ENCODE measurements at regions not wholly inside any gene's neighbourhood (a gene's known extent, or its start where the extent isn't known, plus 50 kb on each side); places are given as distances from the start of the nearest gene placed in this dataset.

DNA sequence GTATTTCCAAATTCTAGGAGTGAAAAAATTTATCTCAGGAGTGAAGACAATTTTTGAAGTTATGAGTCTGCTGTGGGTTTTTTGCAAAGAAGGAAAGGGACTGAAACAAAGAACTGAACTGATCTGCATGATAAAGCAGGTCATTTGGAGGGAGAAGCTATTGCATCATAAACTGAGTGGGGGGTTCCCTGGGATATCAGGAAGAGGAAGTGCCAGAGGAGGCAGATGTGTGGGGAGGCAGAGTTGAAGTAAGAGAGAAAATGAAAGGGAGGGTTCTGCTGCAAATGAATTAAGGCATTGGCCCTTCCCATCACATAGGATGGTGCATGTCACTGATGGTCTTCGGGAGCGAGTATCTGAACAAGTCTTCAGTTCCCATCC lies 379.2 kb downstream of the VPS13C start:
- ATAC-seq = no peak

DNA sequence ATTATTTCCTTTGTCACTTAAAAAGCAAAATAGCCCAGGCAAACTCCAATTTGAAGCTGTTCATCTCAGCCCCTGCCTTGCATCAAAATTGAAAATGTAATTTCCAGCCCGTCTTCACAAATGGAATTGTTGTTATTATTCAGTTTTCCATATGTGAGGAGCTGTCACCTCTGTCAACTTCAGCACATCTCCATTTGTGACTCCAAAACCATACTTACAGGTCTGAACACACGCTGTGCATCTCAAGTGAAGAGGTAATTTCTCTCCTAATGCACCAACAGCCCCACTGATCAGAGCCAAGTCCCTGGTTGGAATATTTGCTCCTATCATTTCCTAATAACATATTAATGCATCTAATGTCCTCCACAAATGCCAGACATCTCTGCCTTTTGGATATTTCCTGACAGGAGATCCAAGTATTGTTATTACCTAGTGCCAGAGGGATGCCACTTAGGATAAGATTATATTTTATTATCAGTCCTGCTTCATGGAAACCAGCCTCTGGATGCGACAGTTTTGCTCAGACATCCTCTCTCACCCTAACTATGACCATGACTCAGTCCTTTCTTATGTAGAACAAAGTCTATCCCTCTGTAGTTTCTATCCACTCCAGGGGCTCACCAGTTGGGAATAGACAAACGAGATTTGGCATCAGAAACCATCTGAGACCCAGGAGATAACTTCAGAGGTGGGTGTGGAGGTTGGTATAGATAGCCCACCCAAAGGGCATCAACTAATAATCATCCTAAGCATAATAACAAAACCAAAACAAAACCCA lies 379.8 kb downstream of the VPS13C start:
- ATAC-seq = no peak

GRCh38 chr15:61671736-61672135 lies 388.5 kb downstream of the VPS13C start:
- no peak for ATAC-seq

DNA sequence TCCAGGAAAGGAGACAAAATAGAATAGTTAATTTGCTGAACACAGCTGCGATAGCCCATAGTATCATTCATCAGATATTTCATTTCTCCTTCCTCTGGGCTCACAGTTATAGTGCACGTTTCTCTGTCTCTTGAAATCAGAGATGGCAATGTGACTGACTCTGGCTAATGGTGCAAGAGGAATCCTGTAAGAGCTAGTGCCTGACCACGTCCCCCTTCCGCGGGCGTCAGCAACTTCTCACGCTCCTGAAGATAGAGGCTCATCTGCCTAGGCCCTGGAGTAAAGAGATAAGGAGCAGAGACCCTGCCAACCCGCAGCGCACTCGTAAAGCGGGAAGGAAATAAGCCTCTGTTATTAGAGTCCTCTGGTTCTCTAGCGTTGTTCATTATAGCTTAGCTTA lies 391.8 kb downstream of the VPS13C start:
- ATAC-seq = no peak

- ATAC-seq = peak; percentile 45
Observed at GRCh38 chr15:61661791-61662190, 398.5 kb downstream of the VPS13C start.

GRCh38 chr15:61660579-61660978 lies 399.7 kb downstream of the VPS13C start:
- ATAC-seq = no peak

DNA sequence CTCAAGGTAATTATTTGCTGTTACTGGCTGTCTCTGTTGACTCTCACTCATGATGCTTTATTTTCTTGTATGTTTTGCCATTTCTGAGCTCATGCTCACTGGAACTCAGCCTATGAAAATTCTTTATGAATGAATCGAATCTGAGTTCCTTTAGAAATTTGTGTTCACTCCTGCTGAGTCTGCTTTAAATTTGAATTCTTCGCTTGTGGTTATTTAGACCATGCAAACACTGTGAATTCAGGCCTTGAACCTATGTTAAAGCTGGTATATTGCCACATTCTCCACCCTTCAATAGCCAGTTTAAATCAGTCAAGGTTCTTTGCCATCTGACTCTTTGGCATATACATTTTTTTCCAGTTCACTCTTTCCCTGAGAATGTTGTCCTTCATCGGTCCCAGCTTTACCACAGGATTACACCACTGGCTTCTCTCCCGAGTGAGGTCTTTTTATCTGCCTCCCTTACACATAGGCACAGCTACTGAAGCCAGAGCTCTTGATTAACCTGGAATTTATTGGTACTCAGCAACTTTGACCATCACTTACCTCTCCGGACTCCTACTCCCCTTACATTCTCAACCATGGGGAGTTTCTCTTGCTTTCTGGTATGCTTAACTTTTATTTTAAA lies 400.6 kb downstream of the VPS13C start:
- no peak for ATAC-seq

DNA sequence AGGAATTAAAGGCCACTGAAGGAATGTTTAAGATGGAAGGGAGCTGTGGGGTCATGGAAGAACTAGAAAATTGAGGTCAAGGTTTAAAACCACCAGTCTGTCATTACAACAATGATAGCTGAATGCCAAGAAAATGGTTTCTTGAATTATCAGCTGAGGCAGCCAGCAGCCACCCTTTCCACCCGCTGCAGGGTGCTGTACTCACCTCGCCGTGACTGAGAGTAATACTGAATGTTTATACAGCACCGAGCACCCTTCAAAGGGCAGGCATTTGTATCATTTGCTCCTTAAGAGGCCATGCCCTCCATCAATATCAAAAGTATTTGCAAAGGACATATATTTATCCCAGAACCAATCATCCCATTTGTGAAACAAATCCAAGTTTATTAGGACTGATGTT lies 402.8 kb downstream of the VPS13C start:
- no peak for ATAC-seq

GRCh38 chr15:61656391-61656790 lies 403.9 kb downstream of the VPS13C start:
- ATAC-seq = no peak

GRCh38 chr15:61655881-61656280 lies 404.4 kb downstream of the VPS13C start:
- no peak for ATAC-seq

GRCh38 chr15:61654918-61655317 lies 405.3 kb downstream of the VPS13C start:
- ATAC-seq = no peak

DNA sequence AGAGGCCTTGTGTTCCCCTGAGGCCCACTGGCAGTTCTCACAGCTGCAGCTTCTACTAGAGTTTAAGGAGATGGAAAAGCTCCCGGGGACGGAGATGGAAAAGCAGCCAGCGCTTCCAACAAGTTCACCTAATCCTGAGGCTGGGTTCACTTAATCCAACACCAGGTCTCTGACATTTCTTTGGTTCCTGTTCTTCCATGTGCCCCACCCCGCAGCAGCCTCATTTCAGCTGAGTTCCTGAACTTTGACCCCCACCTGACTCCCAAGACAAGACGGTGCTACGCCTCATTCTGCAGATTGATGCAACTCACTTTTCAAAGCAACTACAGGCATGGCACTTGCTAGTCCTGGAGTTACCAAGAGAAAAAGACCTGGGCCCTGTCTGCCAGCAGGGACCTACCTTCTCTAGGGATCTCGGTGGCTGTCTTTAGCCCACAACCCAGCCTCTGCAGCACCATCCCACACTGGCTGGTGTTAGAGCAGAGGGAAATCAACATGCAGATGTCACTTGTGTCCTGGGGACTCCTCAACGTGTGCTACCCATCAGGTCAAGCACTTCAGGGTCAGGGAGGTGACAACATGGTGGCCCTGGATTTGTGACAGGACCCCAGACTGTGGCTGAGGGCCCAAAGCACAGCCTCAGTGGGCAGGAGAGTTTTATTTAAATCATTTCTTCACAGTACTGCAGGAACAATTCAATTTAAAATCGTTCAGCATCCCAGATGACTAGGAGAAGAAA lies 406.1 kb downstream of the VPS13C start:
- peak; percentile 73 for ATAC-seq

DNA sequence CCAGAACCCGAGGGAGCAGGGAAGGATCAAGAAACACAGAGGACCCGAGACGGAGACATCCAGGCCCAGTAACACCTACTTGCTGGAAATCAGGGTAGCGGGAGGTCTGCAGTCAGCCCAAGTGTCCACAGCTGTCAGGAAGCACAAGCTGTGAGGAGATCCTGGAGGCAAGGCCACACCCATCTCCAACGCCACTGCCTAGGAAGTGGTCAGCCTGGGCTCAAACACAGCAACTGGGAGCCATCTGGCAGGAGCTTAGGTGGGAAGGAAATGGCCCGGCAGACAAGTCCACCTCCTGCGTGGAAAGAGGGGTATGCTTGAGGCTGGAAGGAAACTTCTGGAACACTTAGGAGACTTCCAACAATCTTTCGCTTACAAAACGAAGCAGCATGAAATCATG lies 407.1 kb downstream of the VPS13C start:
- ATAC-seq = no peak

DNA sequence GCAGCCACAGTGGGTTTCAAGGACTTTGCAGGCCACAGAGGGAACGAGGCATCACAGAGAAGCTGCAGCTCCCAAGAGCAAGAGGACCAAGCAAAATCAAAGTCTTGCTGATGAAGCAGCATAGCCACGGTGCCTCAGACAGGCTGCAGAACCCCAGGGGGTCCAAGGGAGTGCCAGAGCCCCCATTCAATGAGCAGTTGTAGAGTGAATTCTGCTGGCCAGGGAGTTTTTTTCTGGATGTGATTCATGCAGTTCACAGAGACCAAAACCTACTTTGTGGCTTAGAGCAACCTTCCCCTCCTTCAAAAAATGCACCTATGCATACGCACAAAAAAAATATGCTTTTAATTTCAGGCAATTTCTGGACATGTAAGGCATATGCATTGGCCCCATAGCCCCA lies 409.0 kb downstream of the VPS13C start:
- no peak for ATAC-seq

DNA sequence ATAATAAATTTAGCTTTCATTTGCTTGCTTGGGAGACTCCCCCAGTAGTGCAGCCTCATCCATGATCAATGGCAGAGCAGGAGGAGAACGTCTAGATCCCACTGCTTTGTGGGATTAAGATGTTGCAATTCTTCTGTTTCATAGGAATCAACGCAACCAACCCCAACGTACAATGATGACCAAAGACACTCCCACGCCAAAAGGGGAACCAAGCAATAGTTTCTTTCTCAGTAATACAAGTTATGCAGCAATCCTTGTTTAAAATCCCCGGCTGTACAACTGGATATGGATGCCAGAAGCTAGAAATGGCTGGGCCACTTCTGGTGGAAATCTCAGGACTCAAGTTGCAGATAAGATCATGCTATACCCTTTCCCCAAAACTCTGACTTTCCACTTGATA lies 411.2 kb downstream of the VPS13C start:
- no peak for ATAC-seq

DNA sequence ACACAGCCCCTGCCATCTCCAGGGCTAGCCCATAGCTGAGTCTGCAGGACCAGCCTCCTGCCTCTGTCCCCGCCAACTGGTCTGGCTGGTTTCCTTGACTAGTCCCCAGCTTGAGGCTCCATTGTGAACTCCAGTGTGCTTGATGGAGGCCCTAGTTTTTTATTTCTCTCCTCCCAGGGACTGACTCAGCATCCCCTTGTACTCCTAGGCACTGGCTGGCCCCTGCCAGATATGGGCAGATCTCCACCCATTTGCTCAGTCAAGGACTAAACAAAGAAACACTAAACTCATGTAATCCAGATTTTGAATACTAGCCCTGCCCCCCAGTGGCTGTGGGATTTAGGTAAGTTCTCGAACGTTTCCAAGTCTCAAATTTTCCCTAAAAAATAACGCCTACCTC lies 415.4 kb upstream of the RORA start:
- peak; percentile 72 for ATAC-seq

GRCh38 chr15:61641645-61642044 lies 412.5 kb upstream of the RORA start:
- no peak for ATAC-seq

- ATAC-seq = no peak
Observed at GRCh38 chr15:61640756-61641155, 411.7 kb upstream of the RORA start.

GRCh38 chr15:61639491-61639890 lies 410.4 kb upstream of the RORA start:
- ATAC-seq = no peak

GRCh38 chr15:61634837-61635236 lies 405.7 kb upstream of the RORA start:
- no peak for ATAC-seq

- ATAC-seq = no peak
Observed at GRCh38 chr15:61633951-61634350, 404.8 kb upstream of the RORA start.

DNA sequence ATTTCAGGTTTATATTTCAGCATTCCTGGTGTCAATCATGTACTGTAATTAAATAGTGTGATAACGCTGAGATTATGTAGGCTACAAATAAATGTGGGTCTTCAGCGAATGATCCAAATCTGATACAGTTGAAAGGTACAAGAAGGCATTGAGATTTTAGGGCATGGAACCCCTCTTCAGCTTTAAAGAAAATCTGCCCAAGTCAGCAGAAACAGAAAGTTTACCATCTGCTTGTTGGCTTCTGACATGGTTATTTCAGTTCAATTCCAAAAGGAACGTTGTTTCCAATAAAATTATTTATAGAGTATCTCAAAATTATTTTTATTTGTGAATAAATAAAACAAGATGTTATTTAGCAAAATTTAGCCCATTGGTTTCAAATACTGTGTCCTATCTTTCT lies 400.2 kb upstream of the RORA start:
- no peak for ATAC-seq

DNA sequence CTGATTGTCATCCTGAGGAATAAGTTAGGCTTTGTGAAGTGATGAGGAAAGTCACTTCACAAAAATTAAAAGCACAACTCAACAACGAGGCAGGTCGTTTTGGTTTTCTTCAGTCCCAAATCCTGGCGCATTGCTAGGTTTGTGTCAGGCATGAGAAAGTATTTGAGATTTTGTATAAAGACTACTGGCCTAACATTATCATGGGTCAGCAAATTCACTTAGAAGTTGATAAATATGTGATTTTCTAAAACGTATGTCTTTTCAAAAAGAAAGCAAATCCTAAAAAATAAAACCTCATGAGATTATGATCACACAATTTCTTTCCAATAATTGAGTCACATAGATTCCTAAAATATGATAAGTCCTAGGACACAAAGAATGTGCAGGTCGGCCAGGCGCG lies 395.8 kb upstream of the RORA start:
- ATAC-seq = no peak

GRCh38 chr15:61623746-61624145 lies 394.6 kb upstream of the RORA start:
- no peak for ATAC-seq
